Activated CD8-positive, alpha-beta T cell treated with anti-CD3 and anti-CD28 coated beads, Interleukin-2, amount 10 ng/mL, durations not matched to agents 7 days and 5 days (primary cell): ENCODE measurements at regions not wholly inside any gene's neighbourhood (a gene's known extent, or its start where the extent isn't known, plus 50 kb on each side); places are given as distances from the start of the nearest gene placed in this dataset.

ENCODE experiments used
- ATAC-seq: fragments of 150-1000 bp; cut with Tn5 transposase; one replicate; pipeline ENCODE4 v1.10.0; 2021; ENCODE audit warnings: moderate library complexity
- CTCF ChIA-PET: fragments of 350-600 bp; sonication (Branson Sonifier 250); formaldehyde crosslinking; loops from one replicate; lab custom pipeline; 2021; ENCODE audit warnings: antibody characterized with exemption; lab: Charles Lee
- POLR2A ChIA-PET: fragments of 350-600 bp; sonication (Branson Sonifier 250); formaldehyde crosslinking; loops from one replicate; lab custom pipeline; 2021; ENCODE audit warnings: antibody characterized with exemption; lab: Charles Lee
- DNase-seq: peaks from one replicate; pipeline ENCODE4 v3.0.0-alpha.2; 2020
- H3K27ac Mint-ChIP-seq: one replicate; pipeline ENCODE4 v1.8.0; 2021; ENCODE audit warnings: mild to moderate bottlenecking, mixed read lengths
- H3K27me3 Mint-ChIP-seq: one replicate; pipeline ENCODE4 v1.8.0; 2021; ENCODE audit warnings: low read depth, mixed read lengths
- H3K36me3 Mint-ChIP-seq: one replicate; pipeline ENCODE4 v1.8.0; 2021; ENCODE audit warnings: low read depth, mixed read lengths
- H3K4me1 Mint-ChIP-seq: one replicate; pipeline ENCODE4 v1.8.0; 2021; ENCODE audit warnings: low read depth, mixed read lengths
- H3K4me3 Mint-ChIP-seq: one replicate; pipeline ENCODE4 v1.8.0; 2021; ENCODE audit warnings: mild to moderate bottlenecking, mixed read lengths
- H3K9me3 Mint-ChIP-seq: one replicate; pipeline ENCODE4 v1.8.0; 2022; ENCODE audit warnings: mixed read lengths; ENCODE audit not compliant: insufficient read depth

DNA sequence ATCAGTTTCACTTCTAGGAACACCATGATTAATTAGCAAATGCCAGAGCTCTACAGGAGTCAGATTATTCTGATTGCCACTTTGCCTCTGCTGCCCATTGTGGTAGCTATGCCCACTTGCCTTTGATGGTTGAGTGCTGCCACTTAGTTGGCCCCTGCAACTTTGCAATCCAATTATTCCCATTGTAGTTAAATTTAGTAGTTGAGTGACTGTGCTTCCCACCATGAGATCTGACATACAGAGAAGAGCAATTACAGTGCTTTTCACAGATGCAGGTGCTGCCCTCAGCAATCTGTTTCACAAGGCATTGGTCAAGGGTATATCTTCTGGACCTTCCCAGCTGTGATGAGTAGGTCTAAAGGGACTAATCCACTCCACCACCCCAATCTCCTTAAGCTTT lies 468.4 kb upstream of the RGS6 start:
- Mint-ChIP-seq H3K36me3 (peaks cover 25% of the 10 kb centered on the region), H3K9me3 (peaks cover 8% of the 10 kb centered on the region), H3K4me1 (no peaks in the 10 kb centered on the region), H3K27me3 (no peaks in the 10 kb centered on the region), H3K4me3 (no peak overlapping the region), H3K27ac (no peak overlapping the region)
- CTCF ChIA-PET: interaction anchor here (1.2 kb wide), 1 partner anchor 60 kb away, joined by 3 read pairs; no protein-coding TSS in a partner anchor
- DNase-seq (no peak), ATAC-seq (no peak)
- POLR2A ChIA-PET: no interaction called here

DNA sequence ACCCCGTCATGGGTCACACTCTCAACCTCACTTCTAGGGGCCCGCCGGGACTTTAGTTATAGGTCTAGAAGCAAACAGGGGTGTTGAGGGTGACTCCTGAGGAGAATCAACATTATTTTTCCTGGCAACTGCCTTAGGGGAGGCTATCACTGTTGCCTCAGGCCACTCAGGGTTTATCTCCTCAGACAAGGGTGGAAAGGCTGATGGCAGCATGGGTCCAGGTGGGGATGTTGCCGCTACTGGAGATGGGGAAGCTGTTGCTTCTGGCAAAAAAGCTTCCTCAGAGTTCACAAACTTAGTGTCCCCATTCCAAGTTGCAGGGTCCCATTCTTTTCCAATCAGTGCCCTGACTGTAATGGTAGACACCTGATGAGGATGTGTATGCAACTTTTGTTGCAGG lies 467.4 kb upstream of the RGS6 start:
- no peak overlapping the region for H3K27ac Mint-ChIP-seq
- H3K4me1 Mint-ChIP-seq: no peaks in the 10 kb centered on the region
- POLR2A ChIA-PET: interaction anchor here (0.6 kb wide), 1 partner anchor 89 kb away, joined by 4 read pairs; no protein-coding TSS in a partner anchor
- H3K9me3 Mint-ChIP-seq: peaks cover 8% of the 10 kb centered on the region
- H3K27me3 Mint-ChIP-seq: no peaks in the 10 kb centered on the region
- CTCF ChIA-PET: no interaction called here
- ATAC-seq: no peak
- no peak for DNase-seq
- peaks cover 29% of the 10 kb centered on the region for H3K36me3 Mint-ChIP-seq
- no peak overlapping the region for H3K4me3 Mint-ChIP-seq

DNA sequence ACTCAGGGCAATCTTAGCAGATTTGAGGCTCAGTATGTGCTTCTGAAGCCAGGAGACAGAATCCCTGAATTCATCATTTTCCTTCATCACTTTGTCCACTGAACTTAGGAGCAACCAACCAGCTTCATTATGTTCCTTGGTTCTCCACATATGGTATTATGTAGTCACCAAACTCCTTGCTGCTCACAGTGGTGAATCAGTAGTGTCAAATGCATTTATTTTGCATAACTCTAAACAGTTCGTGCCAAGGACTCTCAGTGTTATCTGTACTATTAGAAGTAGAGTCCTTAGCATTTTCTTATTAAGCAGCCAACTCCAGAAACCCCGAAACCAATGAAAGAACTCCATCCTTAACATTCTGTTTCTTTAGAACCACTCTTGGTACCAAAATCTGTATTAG lies 466.9 kb upstream of the RGS6 start:
- no peak overlapping the region for H3K27ac Mint-ChIP-seq
- ChIA-PET CTCF (no interaction called here), POLR2A (interaction anchor here (0.6 kb wide), 1 partner anchor 88 kb away, joined by 4 read pairs; no protein-coding TSS in a partner anchor)
- H3K4me3 Mint-ChIP-seq: no peak overlapping the region
- no peak for ATAC-seq
- H3K27me3 Mint-ChIP-seq: no peaks in the 10 kb centered on the region
- peaks cover 26% of the 10 kb centered on the region for H3K36me3 Mint-ChIP-seq
- no peaks in the 10 kb centered on the region for H3K4me1 Mint-ChIP-seq
- no peak for DNase-seq
- H3K9me3 Mint-ChIP-seq: peaks cover 8% of the 10 kb centered on the region

DNA sequence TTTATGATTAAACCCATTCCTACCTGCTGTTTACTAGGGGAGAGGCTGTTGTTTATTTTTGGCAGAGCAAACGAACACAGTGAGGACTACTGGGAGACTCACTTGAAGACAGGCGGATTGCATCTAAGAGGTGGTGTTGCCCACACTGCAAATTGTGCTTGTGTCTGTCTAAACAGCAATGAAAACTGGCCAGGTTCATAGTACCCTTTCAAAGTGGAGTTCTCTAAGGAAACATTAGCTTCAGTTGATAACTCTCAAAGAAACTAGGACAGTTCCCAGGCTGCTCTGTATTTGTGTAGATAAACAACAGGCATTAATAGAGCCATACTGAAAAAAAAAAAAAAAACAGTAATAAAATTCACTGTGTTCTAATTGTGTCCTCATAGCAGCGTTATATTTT lies 466.0 kb upstream of the RGS6 start:
- H3K27me3 Mint-ChIP-seq: no peaks in the 10 kb centered on the region
- CTCF ChIA-PET: no interaction called here
- H3K27ac Mint-ChIP-seq: no peak overlapping the region
- H3K4me1 Mint-ChIP-seq: no peaks in the 10 kb centered on the region
- no peak overlapping the region for H3K4me3 Mint-ChIP-seq
- peaks cover 26% of the 10 kb centered on the region for H3K36me3 Mint-ChIP-seq
- POLR2A ChIA-PET: no interaction called here
- H3K9me3 Mint-ChIP-seq: peaks cover 8% of the 10 kb centered on the region
- ATAC-seq: no peak
- DNase-seq: no peak

DNA sequence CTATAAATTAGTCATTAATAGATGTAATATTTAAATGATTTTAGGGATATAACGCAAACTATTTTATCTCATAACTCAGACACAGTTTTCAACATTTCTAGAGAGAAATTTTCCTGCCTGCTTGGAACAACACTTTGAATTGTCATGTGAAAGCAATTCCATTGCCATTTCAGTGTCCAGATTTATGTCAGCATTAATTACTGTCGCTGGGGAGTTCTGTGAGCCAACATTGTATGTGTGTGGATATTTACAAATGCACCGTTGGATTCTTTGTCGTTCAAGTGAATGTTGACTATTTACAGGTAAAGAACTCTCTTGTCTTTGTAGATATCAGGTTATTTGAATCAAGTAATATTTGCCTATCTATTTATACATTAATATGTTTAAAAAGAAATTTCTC lies 465.3 kb upstream of the RGS6 start:
- Mint-ChIP-seq H3K4me1 (no peaks in the 10 kb centered on the region), H3K36me3 (peaks cover 23% of the 10 kb centered on the region), H3K27ac (no peak overlapping the region), H3K4me3 (no peak overlapping the region), H3K9me3 (peaks cover 8% of the 10 kb centered on the region), H3K27me3 (no peaks in the 10 kb centered on the region)
- ATAC-seq (no peak), DNase-seq (no peak)
- ChIA-PET POLR2A (no interaction called here), CTCF (no interaction called here)

DNA sequence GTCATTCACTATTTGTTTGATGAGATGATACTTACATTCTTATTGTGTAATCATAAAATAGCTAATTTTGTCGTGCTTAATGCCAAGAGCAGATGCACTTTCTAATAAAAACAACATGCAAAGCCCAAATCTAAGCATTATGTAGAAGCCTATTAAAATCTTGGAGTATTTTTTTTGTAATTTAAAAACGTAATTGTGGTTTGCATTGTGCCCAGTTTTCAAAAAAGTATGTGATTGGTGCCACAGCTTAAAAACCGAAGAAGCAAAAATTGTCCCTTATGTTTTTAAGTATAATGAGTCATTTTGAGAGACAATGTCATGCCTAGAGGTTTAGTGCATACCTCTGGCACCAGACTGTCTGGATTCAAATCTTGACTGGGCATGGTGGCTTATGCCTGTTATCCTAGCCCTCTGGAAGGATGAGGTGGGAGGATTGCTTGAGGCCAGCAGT lies 464.8 kb upstream of the RGS6 start:
- Mint-ChIP-seq H3K9me3 (peaks cover 8% of the 10 kb centered on the region), H3K27ac (no peak overlapping the region), H3K36me3 (peaks cover 23% of the 10 kb centered on the region), H3K4me3 (no peak overlapping the region), H3K4me1 (peaks cover 3% of the 10 kb centered on the region), H3K27me3 (no peaks in the 10 kb centered on the region)
- POLR2A ChIA-PET: no interaction called here
- ATAC-seq (no peak), DNase-seq (no peak)
- CTCF ChIA-PET: no interaction called here

DNA sequence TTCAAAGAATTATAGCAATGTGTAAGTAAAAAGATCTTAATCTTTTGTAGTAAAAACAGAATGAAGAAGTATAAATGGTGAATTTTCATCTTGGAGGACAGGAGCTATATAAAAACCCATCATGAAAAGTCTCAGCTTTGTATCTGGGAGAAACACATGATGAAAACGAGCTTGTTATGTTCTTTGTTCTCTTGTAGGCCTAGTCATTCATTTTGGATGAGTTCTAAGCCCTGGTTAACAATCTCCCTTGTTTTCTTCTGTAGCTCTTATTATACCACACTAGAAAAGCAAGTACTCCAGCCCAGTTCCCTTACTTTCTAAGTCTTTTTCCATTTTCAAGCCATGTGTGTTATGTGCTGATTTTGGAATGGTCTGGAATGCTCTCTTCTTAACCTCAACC lies 463.5 kb upstream of the RGS6 start:
- ChIA-PET CTCF (interaction anchor here (1.6 kb wide), 1 partner anchor 285 kb away, joined by 5 read pairs; no protein-coding TSS in a partner anchor), POLR2A (interaction anchor here (0.7 kb wide), 1 partner anchor 104 kb away, joined by 3 read pairs; no protein-coding TSS in a partner anchor)
- ATAC-seq (no peak), DNase-seq (no peak)
- H3K27ac Mint-ChIP-seq: no peak overlapping the region
- H3K4me1 Mint-ChIP-seq: peaks cover 8% of the 10 kb centered on the region
- H3K27me3 Mint-ChIP-seq: no peaks in the 10 kb centered on the region
- H3K9me3 Mint-ChIP-seq: peaks cover 7% of the 10 kb centered on the region
- peaks cover 22% of the 10 kb centered on the region for H3K36me3 Mint-ChIP-seq
- no peak overlapping the region for H3K4me3 Mint-ChIP-seq

DNA sequence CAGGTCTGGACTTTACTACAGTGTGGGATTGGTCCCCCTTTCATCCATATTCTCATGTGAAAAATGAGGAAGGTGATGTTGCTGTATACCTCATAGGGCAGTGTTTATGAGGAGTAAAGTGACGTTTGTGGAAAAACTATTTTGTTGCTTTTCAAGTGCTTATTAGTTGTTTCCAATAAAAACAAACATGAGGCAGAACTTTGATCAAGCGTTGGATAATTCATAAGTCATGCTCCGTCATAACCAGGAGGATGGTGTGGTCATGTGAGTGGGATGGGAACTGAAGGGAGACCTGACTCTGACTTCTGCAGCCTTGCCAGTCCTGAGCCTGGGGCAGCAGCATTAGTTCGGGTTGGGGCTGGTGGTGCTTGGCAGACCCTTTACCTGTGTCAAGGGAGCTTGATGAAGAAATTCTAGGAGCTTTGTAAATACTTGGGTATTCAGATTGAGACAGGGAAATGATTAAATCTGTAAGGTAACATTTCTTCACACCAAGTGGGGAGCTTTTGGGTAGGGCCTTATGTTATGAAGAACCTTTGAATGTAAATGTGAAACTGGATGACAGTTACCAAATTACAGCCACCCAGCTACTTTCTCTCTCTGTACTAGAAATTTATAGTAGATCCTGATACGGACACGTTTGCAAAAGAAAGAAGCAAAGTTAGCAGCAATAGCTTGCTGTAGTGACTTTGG lies 462.4 kb upstream of the RGS6 start:
- H3K36me3 Mint-ChIP-seq: peaks cover 19% of the 10 kb centered on the region
- DNase-seq: no peak
- CTCF ChIA-PET: interaction anchor here (1.6 kb wide), 1 partner anchor 284 kb away, joined by 5 read pairs; no protein-coding TSS in a partner anchor
- POLR2A ChIA-PET: no interaction called here
- H3K27me3 Mint-ChIP-seq: no peaks in the 10 kb centered on the region
- no peaks in the 10 kb centered on the region for H3K9me3 Mint-ChIP-seq
- H3K27ac Mint-ChIP-seq: no peak overlapping the region
- no peak overlapping the region for H3K4me3 Mint-ChIP-seq
- ATAC-seq: no peak
- peaks cover 12% of the 10 kb centered on the region for H3K4me1 Mint-ChIP-seq

DNA sequence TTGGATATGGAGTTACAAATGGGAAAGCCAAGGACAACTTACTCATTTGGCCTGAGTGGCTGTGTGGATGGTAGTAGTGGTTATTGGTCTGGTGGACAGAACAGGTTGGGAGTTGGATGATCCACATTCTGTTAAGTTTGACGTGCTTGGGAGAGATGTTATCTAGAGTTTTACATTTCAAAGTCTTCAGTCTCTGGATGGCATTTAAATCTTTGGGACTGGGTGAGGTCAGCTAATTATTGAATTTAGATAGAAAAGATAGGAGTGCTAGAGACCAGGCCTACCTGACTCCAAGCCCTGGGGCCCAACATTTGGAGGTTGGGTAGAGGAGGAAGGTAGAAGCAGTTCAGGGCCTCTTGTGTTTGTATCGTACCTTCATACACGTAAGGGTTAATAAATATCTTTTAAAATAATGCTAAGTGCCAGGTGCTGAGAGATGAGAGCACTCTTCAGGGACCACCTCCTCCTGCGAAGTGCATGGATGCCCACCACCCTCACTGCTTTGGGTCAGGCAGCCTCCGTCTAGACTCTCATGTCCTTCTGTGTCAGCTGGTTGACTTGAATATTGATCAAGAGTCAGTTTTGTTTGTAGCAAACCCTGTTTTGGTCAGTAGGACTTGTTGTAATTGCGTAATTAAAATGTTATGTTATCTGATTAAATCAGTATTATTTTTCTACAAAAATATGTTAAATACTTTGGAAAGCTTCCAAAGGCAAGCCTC lies 460.4 kb upstream of the RGS6 start:
- ChIA-PET CTCF (interaction anchor here (1.0 kb wide), 1 partner anchor 150 kb away, joined by 3 read pairs; no protein-coding TSS in a partner anchor), POLR2A (no interaction called here)
- peaks cover 27% of the 10 kb centered on the region for H3K4me1 Mint-ChIP-seq
- no peak overlapping the region for H3K4me3 Mint-ChIP-seq
- no peaks in the 10 kb centered on the region for H3K9me3 Mint-ChIP-seq
- no peaks in the 10 kb centered on the region for H3K27me3 Mint-ChIP-seq
- ATAC-seq: no peak
- no peak overlapping the region for H3K27ac Mint-ChIP-seq
- H3K36me3 Mint-ChIP-seq: peaks cover 16% of the 10 kb centered on the region
- DNase-seq: no peak

DNA sequence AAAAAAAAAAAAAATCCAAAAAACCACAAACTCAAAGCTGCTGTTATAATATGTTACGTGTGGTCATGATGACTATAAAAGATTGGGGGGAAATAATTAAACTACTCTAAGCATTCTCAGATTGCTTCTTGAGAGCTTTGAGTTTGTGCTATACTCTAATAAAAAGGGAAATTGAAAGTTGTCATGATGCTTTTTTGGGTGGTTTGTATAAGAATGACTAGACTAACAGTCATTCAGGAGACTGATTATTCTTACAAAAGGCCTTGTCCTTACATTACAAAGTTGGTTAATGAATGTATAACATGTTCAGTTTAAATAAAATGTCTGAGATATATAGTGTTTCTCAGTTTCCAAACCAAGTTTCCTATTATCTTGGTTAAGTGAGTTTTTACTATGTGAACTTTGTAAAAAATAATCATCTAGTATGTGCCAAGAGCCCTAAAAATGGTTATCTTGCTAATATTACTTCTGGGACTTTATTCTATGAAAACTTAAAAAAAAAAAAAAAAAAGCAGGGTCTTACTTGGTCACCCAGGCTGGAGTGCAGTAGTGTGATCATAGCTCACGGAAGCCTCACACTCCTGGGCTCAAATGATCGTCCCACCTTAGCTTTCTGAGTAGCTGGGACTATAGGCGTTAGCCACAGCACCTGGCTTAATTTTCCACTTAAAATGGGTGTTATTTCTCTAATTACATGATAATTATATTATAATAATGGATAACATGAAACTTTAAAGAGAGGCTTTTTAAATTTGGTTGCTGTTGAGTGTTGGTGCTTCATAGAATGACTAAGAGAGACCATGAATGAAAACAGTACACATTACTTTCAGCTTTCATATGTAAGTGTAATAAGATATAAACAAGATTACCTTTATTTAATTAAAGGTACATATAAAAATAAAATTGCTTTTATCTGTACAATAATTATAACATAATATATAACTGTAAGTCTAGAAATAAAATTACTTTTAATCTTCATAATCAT lies 459.6 kb upstream of the RGS6 start:
- H3K9me3 Mint-ChIP-seq: no peaks in the 10 kb centered on the region
- no peak for DNase-seq
- POLR2A ChIA-PET: interaction anchor here (1.1 kb wide), 1 partner anchor 37 kb away, joined by 3 read pairs; no protein-coding TSS in a partner anchor
- H3K4me3 Mint-ChIP-seq: no peak overlapping the region
- no peaks in the 10 kb centered on the region for H3K27me3 Mint-ChIP-seq
- no peak for ATAC-seq
- CTCF ChIA-PET: interaction anchor here (1.0 kb wide), 1 partner anchor 151 kb away, joined by 3 read pairs; no protein-coding TSS in a partner anchor
- H3K36me3 Mint-ChIP-seq: peaks cover 16% of the 10 kb centered on the region
- H3K27ac Mint-ChIP-seq: no peak overlapping the region
- H3K4me1 Mint-ChIP-seq: peaks cover 29% of the 10 kb centered on the region

DNA sequence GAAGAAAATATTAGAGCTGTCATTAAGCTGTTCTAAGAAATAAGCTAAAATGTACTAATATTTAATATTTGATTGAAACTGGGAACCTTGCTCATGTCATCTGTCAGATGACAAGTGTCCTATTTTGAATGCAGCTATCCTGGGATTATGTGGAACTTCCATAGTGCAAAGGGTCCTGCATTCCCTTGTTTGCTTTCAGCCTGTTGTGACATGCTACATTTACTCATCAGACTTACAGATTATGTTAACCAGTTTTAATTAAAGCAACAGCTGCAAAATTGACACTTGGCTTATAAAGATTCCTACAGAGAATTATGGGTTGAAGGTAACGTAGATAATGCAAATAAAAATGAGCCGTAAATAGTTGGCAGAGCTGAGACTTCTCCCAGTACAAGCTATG lies 458.4 kb upstream of the RGS6 start:
- POLR2A ChIA-PET: interaction anchor here (0.6 to 1.1 kb wide), 2 partner anchors 36 to 75 kb away, joined by 3 read pairs; no protein-coding TSS in a partner anchor
- CTCF ChIA-PET: interaction anchor here (0.8 to 1.2 kb wide), 3 partner anchors 24 to 40 kb away, joined by 3 read pairs; no protein-coding TSS in a partner anchor

More for the DNA sequence above, 458.4 kb upstream of the RGS6 start:
- H3K36me3 Mint-ChIP-seq: peaks cover 15% of the 10 kb centered on the region
- no peak for DNase-seq
- H3K27me3 Mint-ChIP-seq: no peaks in the 10 kb centered on the region
- no peaks in the 10 kb centered on the region for H3K9me3 Mint-ChIP-seq
- no peak overlapping the region for H3K4me3 Mint-ChIP-seq
- no peak overlapping the region for H3K27ac Mint-ChIP-seq
- H3K4me1 Mint-ChIP-seq: peaks cover 39% of the 10 kb centered on the region
- no peak for ATAC-seq
